ENCODE measurements at regions not wholly inside any gene's neighbourhood (a gene's known extent, or its start where the extent isn't known, plus 50 kb on each side); places are given as distances from the start of the nearest gene placed in this dataset.

GRCh38 chr11:70703141-70704064 is 305.1 kb downstream of the CTTN start:
- DNase-seq (ENCODE audit: low read depth in 2 of 2) = no peak

GRCh38 chr11:70705097-70705496 is 306.8 kb downstream of the CTTN start:
- no peak for DNase-seq (ENCODE audit: low read depth in 2 of 2)

GRCh38 chr11:70705930-70706329 is 307.6 kb downstream of the CTTN start:
- no peak for DNase-seq (ENCODE audit: low read depth in 2 of 2)

- no peak for DNase-seq (ENCODE audit: low read depth in 2 of 2)
Observed at GRCh38 chr11:70707821-70708220, 309.5 kb downstream of the CTTN start.

- DNase-seq (ENCODE audit: low read depth in 2 of 2) = no peak
Observed at GRCh38 chr11:70709596-70709995, 311.3 kb downstream of the CTTN start.

GRCh38 chr11:70710192-70710591 is 311.9 kb downstream of the CTTN start:
- no peak for DNase-seq (ENCODE audit: low read depth in 2 of 2)

GRCh38 chr11:70710601-70711000 is 312.3 kb downstream of the CTTN start:
- DNase-seq (ENCODE audit: low read depth in 2 of 2) = no peak

GRCh38 chr11:70711095-70711910 is 313.0 kb downstream of the CTTN start:
- no peak for DNase-seq (ENCODE audit: low read depth in 2 of 2)

GRCh38 chr11:70711911-70712185 is 313.5 kb downstream of the CTTN start:
- no peak for DNase-seq (ENCODE audit: low read depth in 2 of 2)

- no peak for DNase-seq (ENCODE audit: low read depth in 2 of 2)
Observed at GRCh38 chr11:70712471-70712870, 314.1 kb downstream of the CTTN start.

- no peak for DNase-seq (ENCODE audit: low read depth in 2 of 2)
Observed at GRCh38 chr11:70713086-70713835, 314.9 kb downstream of the CTTN start.

GRCh38 chr11:70713988-70714665 is 315.8 kb downstream of the CTTN start:
- DNase-seq (ENCODE audit: low read depth in 2 of 2) = no peak

GRCh38 chr11:70715166-70715951 is 317.0 kb downstream of the CTTN start:
- no peak for DNase-seq (ENCODE audit: low read depth in 2 of 2)

GRCh38 chr11:70716216-70716615 is 317.9 kb downstream of the CTTN start:
- no peak for DNase-seq (ENCODE audit: low read depth in 2 of 2)

GRCh38 chr11:70716986-70717775 is 318.9 kb downstream of the CTTN start:
- no peak for DNase-seq (ENCODE audit: low read depth in 2 of 2)

- DNase-seq (ENCODE audit: low read depth in 2 of 2) = no peak
Observed at GRCh38 chr11:70717936-70718595, 319.7 kb downstream of the CTTN start.

- no peak for DNase-seq (ENCODE audit: low read depth in 2 of 2)
Observed at GRCh38 chr11:70719516-70719915, 321.2 kb downstream of the CTTN start.

GRCh38 chr11:70720281-70720680 is 322.0 kb downstream of the CTTN start:
- DNase-seq (ENCODE audit: low read depth in 2 of 2) = no peak

GRCh38 chr11:70721006-70721405 is 322.7 kb downstream of the CTTN start:
- no peak for DNase-seq (ENCODE audit: low read depth in 2 of 2)

- no peak for DNase-seq (ENCODE audit: low read depth in 2 of 2)
Observed at GRCh38 chr11:70725278-70725677, 326.9 kb downstream of the CTTN start.

Data from stimulated activated CD8-positive, alpha-beta memory T cell treated with anti-CD3 and anti-CD28 coated beads, Interleukin-7, amount 100 ng/mL, for 4 hours (primary cell).